Dedifferentiated amniotic fluid mesenchymal stem cell (primary cell): ENCODE measurements at regions not wholly inside any gene's neighbourhood (a gene's known extent, or its start where the extent isn't known, plus 50 kb on each side); places are given as distances from the start of the nearest gene placed in this dataset.

Experiments used
- DNase-seq: peaks from one replicate; pipeline ENCODE4 v3.0.0-alpha.2; 2016; ENCODE audit errors: extremely low spot score

GRCh38 chr13:80463673-80464352, 122.9 kb upstream of the SPRY2 start:
- no peak for DNase-seq

- no peak for DNase-seq
These were observed 121.6 kb upstream of the SPRY2 start for GRCh38 chr13:80462567-80462966.

DNA sequence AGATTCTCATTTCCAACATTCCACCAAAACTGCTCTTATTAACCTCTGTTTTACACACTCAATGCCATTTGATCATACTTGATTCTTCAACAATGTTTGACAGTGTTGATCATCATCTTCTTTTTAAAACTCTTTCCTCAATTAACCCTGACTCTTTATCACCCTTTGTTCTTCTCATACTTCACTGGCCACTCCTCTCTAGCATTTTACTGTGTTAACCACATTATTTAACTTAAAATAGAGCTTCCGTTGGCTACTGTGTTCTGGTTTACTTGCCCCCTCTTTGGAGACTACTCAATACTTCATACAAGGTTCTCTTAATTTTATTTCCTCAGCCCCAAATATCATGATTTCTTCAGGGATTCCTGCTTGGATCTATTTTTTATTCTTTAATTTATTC, 121.1 kb upstream of the SPRY2 start:
- no peak for DNase-seq

- DNase-seq, result no peak
These were observed 117.6 kb upstream of the SPRY2 start for GRCh38 chr13:80458543-80458942.

GRCh38 chr13:80454245-80454644, 113.3 kb upstream of the SPRY2 start:
- DNase-seq, result no peak

GRCh38 chr13:80452279-80452678, 111.4 kb upstream of the SPRY2 start:
- no peak for DNase-seq

DNA sequence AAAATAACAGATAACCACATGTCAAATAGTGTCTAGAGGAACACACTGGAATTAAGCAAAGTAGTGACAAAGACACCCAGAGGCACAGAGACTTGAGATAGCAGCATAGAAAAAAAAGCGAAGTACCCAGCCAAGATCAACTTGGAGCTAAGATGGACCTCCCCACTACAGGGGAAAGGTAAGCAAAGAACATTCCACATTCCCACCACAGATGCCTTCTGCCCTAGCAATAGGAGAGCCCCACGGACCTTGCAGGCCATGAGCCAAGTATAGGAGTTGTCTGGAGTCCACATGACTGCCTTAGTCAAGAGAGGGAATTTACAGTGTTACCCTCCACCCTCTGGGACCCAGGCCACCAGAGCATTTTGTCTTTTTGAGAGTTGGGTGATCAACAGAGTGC, 110.7 kb upstream of the SPRY2 start:
- DNase-seq, result no peak

- DNase-seq, result no peak
These were observed 109.5 kb upstream of the SPRY2 start for GRCh38 chr13:80450386-80450785.

GRCh38 chr13:80448725-80449124, 107.8 kb upstream of the SPRY2 start:
- no peak for DNase-seq

- DNase-seq, result no peak
These were observed 106.8 kb upstream of the SPRY2 start for GRCh38 chr13:80447747-80448146.

DNA sequence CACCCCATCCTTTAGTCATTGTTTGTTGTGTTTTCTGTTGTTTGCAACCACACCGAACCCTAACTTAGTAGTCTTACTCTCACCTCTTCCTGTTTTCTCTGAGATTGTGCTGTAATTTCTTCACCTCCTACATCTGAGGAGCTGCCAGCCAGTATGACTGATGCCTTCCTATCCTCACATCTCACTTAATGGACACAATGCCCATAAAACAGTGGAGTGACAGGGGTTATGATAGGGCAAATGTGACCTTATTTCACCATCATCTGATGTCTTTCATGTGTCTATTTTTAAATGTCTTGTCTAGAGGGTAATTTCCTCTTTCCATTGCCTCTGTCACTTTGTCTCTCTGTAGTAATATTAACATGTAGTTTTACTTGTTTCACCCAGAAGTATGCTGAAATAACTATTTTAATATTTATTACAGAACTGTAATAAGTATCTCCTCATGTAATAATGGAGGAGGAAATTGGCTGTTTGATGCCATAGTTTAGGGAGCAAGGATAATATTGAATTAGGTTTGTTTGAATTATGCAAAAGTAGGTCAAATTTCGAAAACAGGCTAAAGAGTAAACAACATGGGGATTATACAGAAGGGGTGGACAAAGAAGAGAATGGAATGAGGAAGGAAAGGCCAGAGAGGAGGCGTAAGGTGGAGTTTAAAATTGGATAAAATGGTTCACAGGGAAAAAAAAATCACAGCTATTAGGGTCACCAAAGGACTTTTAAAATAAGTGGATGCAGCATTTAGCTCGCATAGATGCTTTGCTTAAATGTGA, 103.5 kb upstream of the SPRY2 start:
- no peak for DNase-seq

GRCh38 chr13:80442609-80443008, 101.7 kb upstream of the SPRY2 start:
- DNase-seq, result no peak

GRCh38 chr13:80441968-80442367, 101.0 kb upstream of the SPRY2 start:
- no peak for DNase-seq

DNA sequence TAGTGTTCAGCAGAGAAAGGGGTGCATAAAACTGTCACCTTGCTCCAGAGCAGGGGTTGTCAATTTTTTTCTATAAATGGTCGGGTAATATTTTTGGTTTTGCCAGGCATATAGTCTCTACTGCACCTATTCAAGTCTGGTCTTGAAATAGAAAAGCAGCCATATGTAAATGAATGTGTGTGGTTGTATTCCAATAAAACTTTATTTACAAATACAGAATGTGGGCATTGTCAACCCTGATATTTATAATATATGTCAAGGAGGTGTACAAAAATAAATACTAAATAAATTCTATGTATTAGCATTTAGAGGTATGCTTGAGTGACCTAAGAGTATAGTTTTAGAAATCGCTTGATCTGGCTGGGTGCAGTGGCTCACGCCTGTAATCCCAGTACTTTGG, 97.6 kb upstream of the SPRY2 start:
- no peak for DNase-seq

- no peak for DNase-seq
These were observed 96.3 kb upstream of the SPRY2 start for GRCh38 chr13:80437231-80437630.

GRCh38 chr13:80436571-80437169, 95.7 kb upstream of the SPRY2 start:
- DNase-seq, result no peak

DNA sequence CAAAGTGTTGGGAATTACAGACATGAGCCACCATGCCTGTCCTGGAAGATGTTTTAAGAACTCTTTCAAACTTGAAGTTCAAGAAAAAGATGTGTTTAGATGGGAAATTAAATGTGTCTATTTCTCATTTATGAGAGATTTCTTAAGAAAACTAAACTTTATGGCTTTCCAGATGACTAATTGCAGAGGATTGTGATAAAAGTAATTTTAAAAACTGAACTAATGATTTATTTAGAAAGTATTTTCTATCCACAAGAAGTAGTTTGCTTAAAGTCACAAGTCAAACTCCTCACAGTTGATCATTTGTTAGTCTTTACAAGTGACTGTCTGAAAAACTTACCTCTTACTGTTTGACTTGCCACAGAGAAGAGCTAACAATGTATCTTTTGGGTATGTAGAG, 89.6 kb upstream of the SPRY2 start:
- no peak for DNase-seq

- DNase-seq, result no peak
These were observed 87.6 kb upstream of the SPRY2 start for GRCh38 chr13:80428349-80429096.

GRCh38 chr13:80419416-80419815, 78.5 kb upstream of the SPRY2 start:
- DNase-seq, result no peak

GRCh38 chr13:80413611-80414010, 72.7 kb upstream of the SPRY2 start:
- DNase-seq, result no peak

- no peak for DNase-seq
These were observed 67.3 kb upstream of the SPRY2 start for GRCh38 chr13:80408270-80408669.

- no peak for DNase-seq
These were observed 60.0 kb upstream of the SPRY2 start for GRCh38 chr13:80400865-80401426.
